Cardiac septum (tissue), 1 donor: ENCODE measurements at regions not wholly inside any gene's neighbourhood (a gene's known extent, or its start where the extent isn't known, plus 50 kb on each side); places are given as distances from the start of the nearest gene placed in this dataset.
"Not testable (repeated sequence)": the region's sequence is repeated elsewhere in the genome, so short reads cannot be mapped to it uniquely, and the experiment has no call there.

ENCODE experiments used
- DNase-seq: peaks from one replicate; pipeline ENCODE4 v3.0.0-alpha.2; 2020; ENCODE audit warnings: low spot score
- intact Hi-C: fragments of 100-400 bp; cut with DNase I; formaldehyde crosslinking; loops from one replicate; pipeline ENCODE4 v1.14.0; 2022
- donor health status: DM: no; HTN: no; CAD: no.

GRCh38 chr6:121726596-121726995, 291.1 kb downstream of the GJA1 start:
- DNase-seq, result no peak
- intact Hi-C loops, result no loop called here

GRCh38 chr6:121730616-121731015, 295.2 kb downstream of the GJA1 start:
- no peak for DNase-seq

GRCh38 chr6:121731381-121731780, 295.9 kb downstream of the GJA1 start:
- DNase-seq, result no peak
- intact Hi-C loops, result no loop called here

More at GRCh38 chr6:121730616-121731015, 295.2 kb downstream of the GJA1 start:
- intact Hi-C loops, result no loop called here

DNA sequence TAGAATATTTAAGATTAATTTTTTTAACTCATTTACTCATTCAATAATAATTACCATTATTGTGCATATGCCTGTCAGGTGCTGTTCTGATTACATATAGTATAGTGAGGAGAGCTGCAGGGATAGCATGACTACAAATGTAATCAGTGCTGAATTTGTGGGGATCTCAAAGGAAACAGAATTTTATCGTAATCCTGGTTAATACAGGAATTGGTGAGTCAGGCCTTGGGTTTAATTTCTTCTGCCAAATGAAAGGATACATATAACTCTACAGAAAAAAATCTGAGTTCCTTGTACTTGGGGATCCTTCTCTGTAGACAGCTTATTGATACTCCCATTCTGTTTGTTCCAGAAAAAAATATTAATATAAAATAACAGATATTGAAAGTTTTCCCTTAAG, 297.2 kb downstream of the GJA1 start:
- intact Hi-C loops, result no loop called here
- no peak for DNase-seq

DNA sequence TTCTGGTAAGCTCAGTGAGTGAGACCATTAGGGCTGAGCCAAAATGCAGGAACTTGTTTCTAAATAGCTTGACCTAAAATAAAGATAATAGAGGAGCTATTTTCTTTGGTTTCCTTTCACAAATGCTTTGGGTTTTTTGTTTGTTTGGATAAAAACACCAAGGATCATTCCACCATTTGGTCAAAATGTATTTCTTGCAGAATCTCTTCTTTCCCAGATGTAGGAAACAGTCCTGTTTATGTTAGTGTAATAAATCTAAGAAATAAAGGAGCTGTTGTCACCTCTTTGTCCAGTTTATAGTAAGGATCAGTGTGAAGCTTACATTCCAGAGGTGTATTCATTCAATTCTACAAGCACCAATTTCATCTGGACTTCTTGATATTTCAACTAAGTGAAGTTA, 297.8 kb downstream of the GJA1 start:
- intact Hi-C loops, result no loop called here
- DNase-seq, result no peak

GRCh38 chr6:121740188-121740587, 304.7 kb downstream of the GJA1 start:
- DNase-seq, intact Hi-C loops: not testable (repeated sequence)

DNA sequence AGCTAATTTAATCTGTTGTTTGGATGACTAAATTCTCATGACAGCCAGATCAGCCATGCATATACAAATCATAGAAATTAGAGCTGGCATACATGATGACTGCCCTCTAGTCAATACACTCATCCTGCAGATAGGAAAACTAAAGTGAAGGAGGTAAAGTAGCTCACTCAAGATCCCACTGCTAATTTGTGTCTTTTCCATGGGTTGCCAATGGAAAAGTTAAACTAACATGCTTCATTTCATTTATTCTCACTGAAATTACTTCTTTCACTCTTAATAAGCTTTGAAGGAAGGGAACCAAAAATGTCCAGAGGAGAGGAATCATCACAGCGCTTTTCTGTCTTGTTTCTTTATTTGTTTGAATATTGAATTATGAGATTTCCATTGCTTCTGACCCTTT, 308.2 kb downstream of the GJA1 start:
- intact Hi-C loops, result no loop called here

GRCh38 chr6:121748376-121748775, 312.9 kb downstream of the GJA1 start:
- intact Hi-C loops, result no loop called here
- DNase-seq, result no peak

More for the DNA sequence above, 308.2 kb downstream of the GJA1 start:
- no peak for DNase-seq

- intact Hi-C loops, result no loop called here
- DNase-seq, result no peak
Observed at GRCh38 chr6:121748850-121749249, 313.4 kb downstream of the GJA1 start.

DNA sequence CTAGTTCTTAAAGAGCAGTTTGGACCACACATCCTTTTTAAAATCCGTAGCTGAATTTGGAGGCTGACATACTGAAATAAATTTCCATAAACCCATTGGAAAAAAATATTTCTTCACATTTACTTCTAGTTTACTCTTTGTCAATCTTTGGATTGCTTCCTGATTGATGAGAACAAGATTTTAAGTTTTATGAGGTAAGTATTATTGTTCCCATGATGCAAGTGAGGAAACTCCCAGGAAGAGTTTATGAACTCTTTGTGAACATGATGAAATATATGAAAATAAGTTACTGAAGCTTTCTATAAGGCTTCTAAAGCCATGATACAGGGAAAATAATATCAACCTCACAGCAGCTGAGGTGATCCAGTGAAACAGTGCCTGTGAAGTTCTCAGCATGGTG, 320.0 kb downstream of the GJA1 start:
- DNase-seq, result no peak
- intact Hi-C loops, result no loop called here

GRCh38 chr6:121756666-121757065, 321.2 kb downstream of the GJA1 start:
- intact Hi-C loops, result no loop called here
- DNase-seq, result no peak

DNA sequence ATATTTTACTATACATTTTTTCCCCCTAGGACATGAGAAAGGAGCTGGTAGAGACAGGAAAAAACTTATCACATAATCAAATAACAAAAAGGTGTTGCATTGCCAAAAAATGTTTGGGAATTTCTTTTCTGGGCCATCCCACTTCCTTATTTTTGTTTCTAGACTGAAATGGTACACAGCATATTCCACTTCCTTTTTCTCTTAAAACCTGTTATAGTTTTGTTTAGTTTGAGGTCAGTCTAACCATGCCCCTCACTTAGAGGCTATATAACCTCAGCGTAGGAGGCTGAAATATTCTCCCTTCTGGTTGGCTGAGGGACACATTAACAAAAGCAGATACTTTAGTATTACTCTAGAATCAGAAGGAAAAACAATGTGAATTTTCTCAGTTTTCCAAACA, 323.9 kb downstream of the GJA1 start:
- DNase-seq, result no peak
- intact Hi-C loops, result no loop called here

- no peak for DNase-seq
- intact Hi-C loops, result no loop called here
Observed at GRCh38 chr6:121760191-121760590, 324.7 kb downstream of the GJA1 start.

DNA sequence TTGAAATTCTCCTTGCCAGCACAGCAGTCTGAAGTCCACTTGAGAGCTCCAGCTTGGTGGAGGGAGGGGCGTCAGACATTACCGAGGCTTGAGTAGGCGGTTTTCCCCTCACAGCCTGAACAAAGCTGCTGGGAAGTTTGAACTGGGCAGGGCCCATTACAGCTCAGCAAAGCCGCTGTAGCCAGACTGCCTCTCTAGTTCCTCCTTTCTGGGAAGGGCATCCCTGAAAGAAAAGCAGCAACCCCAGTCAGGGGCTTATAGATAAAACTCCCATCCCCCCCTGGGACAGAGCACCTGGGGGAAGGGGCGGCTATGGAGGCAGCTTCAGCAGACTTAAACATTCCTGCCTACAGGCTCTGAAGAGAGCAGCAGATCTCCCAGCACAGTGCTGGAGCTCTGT, 325.3 kb downstream of the GJA1 start:
- no peak for DNase-seq
- intact Hi-C loops, result no loop called here

DNA sequence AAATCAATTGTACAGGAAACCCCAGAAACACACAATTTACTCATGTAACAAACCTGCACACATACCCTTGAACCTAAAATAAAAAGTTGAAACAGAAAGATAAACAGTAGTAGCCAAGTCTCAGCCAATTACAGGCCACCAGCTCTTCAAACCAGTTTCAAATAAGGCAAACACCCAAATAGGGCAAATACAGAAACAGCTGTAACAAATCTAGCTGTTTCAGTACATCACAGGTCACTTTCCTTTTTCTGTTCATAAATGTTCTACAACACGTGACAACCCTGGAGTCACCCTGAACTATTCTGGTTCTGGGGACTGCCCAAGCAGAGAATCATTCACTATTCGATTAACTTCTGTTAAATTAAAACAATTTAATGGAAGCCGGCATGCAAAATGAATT, 329.0 kb downstream of the GJA1 start:
- no peak for DNase-seq
- intact Hi-C loops, result no loop called here

- intact Hi-C loops, result no loop called here
- no peak for DNase-seq
Observed at GRCh38 chr6:121765060-121765459, 329.6 kb downstream of the GJA1 start.

DNA sequence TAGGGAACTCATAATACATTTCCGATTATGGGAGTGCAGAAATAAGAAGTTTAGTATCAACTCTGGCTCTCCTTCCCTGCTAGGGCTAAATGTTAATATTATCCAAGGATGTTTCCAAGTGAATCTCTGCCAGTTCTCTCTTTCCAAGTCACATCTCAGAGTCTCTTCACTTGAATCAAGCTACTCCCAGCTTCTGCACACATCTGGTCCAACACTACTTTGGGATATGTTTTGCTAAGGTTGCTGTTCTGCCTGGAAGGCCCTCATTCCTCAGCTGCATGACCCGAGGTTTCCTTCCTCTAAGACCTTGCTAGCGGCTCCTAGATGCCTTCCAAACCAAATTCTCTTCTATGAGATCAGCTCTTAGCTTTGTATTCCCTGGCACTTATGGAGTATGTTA, 331.8 kb downstream of the GJA1 start:
- intact Hi-C loops, result no loop called here
- no peak for DNase-seq

DNA sequence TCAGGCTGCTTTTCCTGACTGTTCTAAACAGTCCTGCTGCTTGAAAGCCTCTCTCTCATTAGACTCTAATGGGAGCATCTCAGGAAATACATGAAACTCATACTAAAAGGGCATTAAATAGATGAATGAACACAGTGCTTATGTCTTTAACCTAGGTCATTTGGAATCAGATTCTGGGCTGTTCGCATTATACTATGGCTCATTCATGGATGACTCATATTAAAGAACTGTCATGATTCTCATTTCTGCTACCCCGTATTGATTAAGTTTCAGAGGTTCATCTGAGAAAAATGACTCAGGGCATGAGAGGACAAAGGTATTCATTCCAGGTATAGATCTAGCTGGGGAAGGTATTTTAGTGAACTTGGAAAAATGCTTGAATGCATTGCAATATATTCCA, 335.5 kb downstream of the GJA1 start:
- intact Hi-C loops, result loop anchor here (5.0 to 10.0 kb wide), 3 partner anchors 119 to 334 kb away; partner anchors contain the start of gene GJA1
- no peak for DNase-seq

DNA sequence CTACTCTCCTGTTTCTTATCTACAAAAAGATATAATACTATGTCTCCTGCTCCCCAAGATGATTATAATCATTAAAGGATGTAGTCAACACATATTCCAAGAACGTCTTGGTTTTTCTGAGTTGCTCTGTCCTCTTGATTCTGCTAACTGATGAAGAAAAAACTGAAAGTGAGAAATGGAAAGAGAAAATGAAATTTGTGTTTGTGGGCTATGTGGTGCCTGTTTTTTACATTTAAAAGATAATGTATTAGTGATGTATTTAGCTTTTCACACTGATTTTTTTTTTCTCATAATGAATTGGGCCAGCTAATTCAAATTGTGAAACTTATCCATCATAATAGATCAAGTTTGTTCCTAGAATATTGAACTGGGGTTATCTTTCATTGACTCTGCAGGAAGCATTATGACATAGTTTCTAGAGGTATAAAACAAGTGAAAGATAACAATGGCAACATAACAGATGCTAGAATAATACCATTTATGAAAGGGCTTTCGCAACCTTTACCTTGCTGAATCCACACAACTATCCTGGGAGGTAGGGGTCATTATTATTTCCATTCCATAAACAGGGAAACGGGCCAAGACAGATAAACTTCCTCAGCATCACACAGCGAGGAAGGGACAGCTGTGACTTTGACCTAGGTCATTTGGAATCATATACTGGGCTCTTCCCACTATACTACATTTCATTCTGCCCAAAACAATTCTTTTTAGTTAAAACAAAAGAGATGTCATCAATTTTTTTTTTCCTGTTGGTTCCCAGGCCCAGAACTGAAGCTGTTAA, 336.7 kb downstream of the GJA1 start:
- no peak for DNase-seq
- intact Hi-C loops, result loop anchor here (5.0 to 10.0 kb wide), 3 partner anchors 120 to 335 kb away; partner anchors contain the start of gene GJA1

DNA sequence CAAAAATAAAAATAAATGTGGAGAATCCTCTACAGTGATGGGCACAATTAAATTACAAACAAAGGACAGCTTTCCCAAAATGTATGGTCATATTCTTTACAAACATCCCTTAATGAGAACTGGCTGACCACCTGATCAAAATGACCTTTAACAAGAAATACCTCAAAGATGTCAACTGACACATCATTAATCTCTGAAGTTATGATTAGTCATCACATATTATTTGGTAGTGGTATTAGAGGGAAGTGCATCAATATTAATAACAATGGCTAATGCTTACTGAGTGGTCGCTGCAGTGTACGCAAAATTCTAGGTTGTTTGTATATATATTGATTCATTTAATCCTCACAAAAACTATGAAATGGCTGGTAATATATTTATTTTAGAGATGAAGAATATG, 340.6 kb downstream of the GJA1 start:
- intact Hi-C loops, result loop anchor here (10.0 kb wide), 1 partner anchor 191 kb away; no protein-coding TSS in a partner anchor
- no peak for DNase-seq
